Trophoblast cell (in vitro differentiated cells and primary cell): ENCODE measurements at regions not wholly inside any gene's neighbourhood (a gene's known extent, or its start where the extent isn't known, plus 50 kb on each side); places are given as distances from the start of the nearest gene placed in this dataset.

Experiments used
- DNase-seq, 2 donors: peaks; one replicate each; pipeline ENCODE4 v3.0.0-alpha.2; 2016
- H2AFZ ChIP-seq: 2 replicates; pipeline ENCODE4 v1.6.1; 2013; ENCODE audit warnings: low read length, moderate library complexity, mild to moderate bottlenecking; ENCODE audit not compliant: insufficient read depth, poor library complexity
- H2AK5ac ChIP-seq: 2 replicates; pipeline ENCODE4 v1.6.1; 2013; ENCODE audit warnings: mild to moderate bottlenecking, low read length
- H2BK120ac ChIP-seq: 2 replicates; pipeline ENCODE4 v1.6.1; 2013; ENCODE audit warnings: low read length, mild to moderate bottlenecking, moderate library complexity; ENCODE audit not compliant: insufficient read depth, poor library complexity
- H2BK12ac ChIP-seq: 2 replicates; pipeline ENCODE4 v1.6.1; 2013; ENCODE audit warnings: mild to moderate bottlenecking, low read length, moderate library complexity
- H2BK5ac ChIP-seq: 2 replicates; pipeline ENCODE4 v1.6.1; 2013; ENCODE audit warnings: low read length, low read depth, moderate library complexity, mild to moderate bottlenecking; ENCODE audit not compliant: poor library complexity
- H3K14ac ChIP-seq: 2 replicates; pipeline ENCODE4 v1.6.1; 2013; ENCODE audit warnings: mild to moderate bottlenecking, low read length
- H3K18ac ChIP-seq: 2 replicates; pipeline ENCODE4 v1.6.1; 2013; ENCODE audit warnings: mild to moderate bottlenecking, low read length
- H3K23ac ChIP-seq: 2 replicates; pipeline ENCODE4 v1.6.1; 2013; ENCODE audit warnings: low read length
- H3K27ac ChIP-seq: 2 replicates; pipeline ENCODE4 v1.5.1; 2013; ENCODE audit warnings: low read depth, mild to moderate bottlenecking, inconsistent platforms, low read length, moderate library complexity
- H3K27me3 ChIP-seq: 2 replicates; pipeline ENCODE4 v1.6.1; 2013; ENCODE audit warnings: inconsistent platforms, mild to moderate bottlenecking, low read length, moderate library complexity; ENCODE audit not compliant: insufficient read depth
- H3K36me3 ChIP-seq, 2 experiments: 1 replicate in 1 of 2; 2 replicates in 1 of 2; pipeline ENCODE4 v1.6.1; 2013; ENCODE audit warnings: low read length in 2 of 2, mild to moderate bottlenecking in 2 of 2, moderate library complexity in 1 of 2; ENCODE audit not compliant: insufficient read depth in 2 of 2, control insufficient read depth in 1 of 2
- H3K4ac ChIP-seq: 2 replicates; pipeline ENCODE4 v1.6.1; 2013; ENCODE audit warnings: low read depth, mild to moderate bottlenecking, low read length, moderate library complexity
- H3K4me1 ChIP-seq, 2 experiments: 1 replicate in 1 of 2; 2 replicates in 1 of 2; pipeline ENCODE4 v1.6.1; 2013; ENCODE audit warnings: low read length in 2 of 2, mild to moderate bottlenecking in 2 of 2, moderate library complexity in 1 of 2; ENCODE audit not compliant: insufficient read depth in 2 of 2, control insufficient read depth in 1 of 2
- H3K4me2 ChIP-seq: 2 replicates; pipeline ENCODE4 v1.6.1; 2013; ENCODE audit warnings: inconsistent platforms, mild to moderate bottlenecking, low read length, moderate library complexity
- H3K4me3 ChIP-seq: 2 replicates; pipeline ENCODE4 v1.5.1; 2013; ENCODE audit warnings: mild to moderate bottlenecking, low read depth, low read length, inconsistent platforms
- H3K79me1 ChIP-seq: one replicate; pipeline ENCODE4 v1.6.1; 2013; ENCODE audit warnings: low read length
- H3K79me2 ChIP-seq: 2 replicates; pipeline ENCODE4 v1.6.1; 2013; ENCODE audit warnings: low read length, mild to moderate bottlenecking; ENCODE audit not compliant: control insufficient read depth, insufficient read depth, poor library complexity
- H3K9ac ChIP-seq: 2 replicates; pipeline ENCODE4 v1.6.1; 2013; ENCODE audit warnings: mild to moderate bottlenecking, low read length
- H3K9me3 ChIP-seq: 2 replicates; pipeline ENCODE4 v1.6.1; 2013; ENCODE audit warnings: low read depth, mild to moderate bottlenecking, control low read depth, inconsistent platforms, low read length; ENCODE audit not compliant: insufficient read depth
- H4K12ac ChIP-seq: 2 replicates; pipeline ENCODE4 v1.6.1; 2013; ENCODE audit warnings: low read depth, mild to moderate bottlenecking, low read length, moderate library complexity
- H4K8ac ChIP-seq: 2 replicates; pipeline ENCODE4 v1.6.1; 2013; ENCODE audit warnings: low read depth, mild to moderate bottlenecking, low read length, moderate library complexity
- H4K91ac ChIP-seq: one replicate; pipeline ENCODE4 v1.6.1; 2013; ENCODE audit warnings: low read depth, mild to moderate bottlenecking, low read length, moderate library complexity
- WGBS: extraction: QIAGEN DNeasy Blood & Tissue Kit; methylation state at CpG from one replicate; pipeline ENCODE4 v1.1.7; 2013; ENCODE audit warnings: missing lambda C conversion rate; ENCODE audit not compliant: insufficient read length, insufficient coverage; ENCODE audit errors: extremely low coverage; 5-methylcytosine and 5-hydroxymethylcytosine counted together

- H3K9me3 ChIP-seq, result no peaks in the 10 kb centered on the region
- H4K8ac ChIP-seq, result no peak overlapping the region
- no peak overlapping the region for H3K4me3 ChIP-seq
- H3K79me2 ChIP-seq, result no peaks in the 10 kb centered on the region
- no peak overlapping the region for H3K14ac ChIP-seq
- no peak overlapping the region for H3K23ac ChIP-seq
- WGBS, result no CpG with 5 or more reads among the region's 3 CpGs
- no peaks in the 10 kb centered on the region for H3K36me3 ChIP-seq
- H3K4me2 ChIP-seq, result no peak overlapping the region
- no peak overlapping the region for H3K9ac ChIP-seq
- H3K79me1 ChIP-seq, result no peaks in the 10 kb centered on the region
- DNase-seq, result peak in 1 of 2 donors; percentile 2
- no peak overlapping the region for H4K91ac ChIP-seq
- no peak overlapping the region for H2AFZ ChIP-seq
- no peak overlapping the region for H2BK5ac ChIP-seq
- no peak overlapping the region for H3K27ac ChIP-seq
- no peak overlapping the region for H2BK12ac ChIP-seq
- H3K4me1 ChIP-seq, result peaks cover 0 to 2% of the 10 kb centered on the region in 2 experiments
- H3K18ac ChIP-seq, result no peak overlapping the region
- H4K12ac ChIP-seq, result no peak overlapping the region
- H2AK5ac ChIP-seq, result no peak overlapping the region
- no peak overlapping the region for H3K4ac ChIP-seq
- H2BK120ac ChIP-seq, result no peak overlapping the region
- no peaks in the 10 kb centered on the region for H3K27me3 ChIP-seq
Observed at GRCh38 chr12:107564946-107565345, 120.7 kb upstream of the PWP1 start.

GRCh38 chr12:107565551-107565950 lies 120.0 kb upstream of the PWP1 start:
- H3K9ac ChIP-seq, result no peak overlapping the region
- H3K18ac ChIP-seq, result no peak overlapping the region
- H3K4ac ChIP-seq, result no peak overlapping the region
- peaks cover 0 to 1% of the 10 kb centered on the region in 2 experiments for H3K4me1 ChIP-seq
- H3K14ac ChIP-seq, result no peak overlapping the region
- H3K79me1 ChIP-seq, result no peaks in the 10 kb centered on the region
- H4K91ac ChIP-seq, result no peak overlapping the region
- no peak overlapping the region for H2BK12ac ChIP-seq
- no CpG with 5 or more reads among the region's 5 CpGs for WGBS
- H3K4me3 ChIP-seq, result no peak overlapping the region
- H3K9me3 ChIP-seq, result no peaks in the 10 kb centered on the region
- no peak overlapping the region for H3K23ac ChIP-seq
- H2AFZ ChIP-seq, result no peak overlapping the region
- H3K4me2 ChIP-seq, result no peak overlapping the region
- H3K36me3 ChIP-seq, result no peaks in the 10 kb centered on the region
- H2BK5ac ChIP-seq, result no peak overlapping the region
- DNase-seq, result no peak
- no peak overlapping the region for H2AK5ac ChIP-seq
- no peak overlapping the region for H2BK120ac ChIP-seq
- no peaks in the 10 kb centered on the region for H3K79me2 ChIP-seq
- no peak overlapping the region for H4K8ac ChIP-seq
- no peaks in the 10 kb centered on the region for H3K27me3 ChIP-seq
- H3K27ac ChIP-seq, result no peak overlapping the region
- no peak overlapping the region for H4K12ac ChIP-seq

GRCh38 chr12:107567876-107568619 lies 117.6 kb upstream of the PWP1 start:
- no peak overlapping the region for H2BK5ac ChIP-seq
- H4K91ac ChIP-seq, result no peak overlapping the region
- H3K27ac ChIP-seq, result no peak overlapping the region
- H3K18ac ChIP-seq, result no peak overlapping the region
- H3K4ac ChIP-seq, result no peak overlapping the region
- no peaks in the 10 kb centered on the region for H3K36me3 ChIP-seq
- no peaks in the 10 kb centered on the region for H3K79me2 ChIP-seq
- no peak overlapping the region for H3K14ac ChIP-seq
- no peak overlapping the region for H3K9ac ChIP-seq
- H3K4me3 ChIP-seq, result no peak overlapping the region
- no peaks in the 10 kb centered on the region for H3K4me1 ChIP-seq
- H3K9me3 ChIP-seq, result no peaks in the 10 kb centered on the region
- DNase-seq, result no peak
- WGBS, result no CpG with 5 or more reads among the region's 6 CpGs
- H4K8ac ChIP-seq, result no peak overlapping the region
- no peaks in the 10 kb centered on the region for H3K79me1 ChIP-seq
- no peak overlapping the region for H2AFZ ChIP-seq
- H4K12ac ChIP-seq, result no peak overlapping the region
- no peak overlapping the region for H2AK5ac ChIP-seq
- no peak overlapping the region for H3K4me2 ChIP-seq
- H3K23ac ChIP-seq, result no peak overlapping the region
- no peaks in the 10 kb centered on the region for H3K27me3 ChIP-seq
- no peak overlapping the region for H2BK12ac ChIP-seq
- no peak overlapping the region for H2BK120ac ChIP-seq

GRCh38 chr12:107568718-107569117 lies 116.9 kb upstream of the PWP1 start:
- Histone ChIP-seq H3K23ac (no peak overlapping the region), H3K4me1 (no peaks in the 10 kb centered on the region), H3K18ac (no peak overlapping the region), H3K79me1 (no peaks in the 10 kb centered on the region), H3K27me3 (no peaks in the 10 kb centered on the region), H2BK5ac (no peak overlapping the region), H2BK12ac (no peak overlapping the region), H3K9ac (no peak overlapping the region), H3K9me3 (no peaks in the 10 kb centered on the region), H4K12ac (no peak overlapping the region), H2AK5ac (no peak overlapping the region), H3K4ac (no peak overlapping the region), H3K79me2 (no peaks in the 10 kb centered on the region), H4K8ac (no peak overlapping the region), H2BK120ac (no peak overlapping the region), H3K36me3 (no peaks in the 10 kb centered on the region), H3K4me2 (no peak overlapping the region), H3K4me3 (no peak overlapping the region), H2AFZ (no peak overlapping the region), H4K91ac (no peak overlapping the region), H3K27ac (no peak overlapping the region), H3K14ac (no peak overlapping the region)
- no CpG with 5 or more reads among the region's 5 CpGs for WGBS
- no peak for DNase-seq
